Panc1 (cell line): ENCODE measurements at regions not wholly inside any gene's neighbourhood (a gene's known extent, or its start where the extent isn't known, plus 50 kb on each side); places are given as distances from the start of the nearest gene placed in this dataset.

Source experiments
- ATAC-seq: fragments of 200-7000 bp; cut with Tn5 transposase; 2 replicates; pipeline ENCODE4 v1.9.1; 2020; ENCODE audit warnings: mild to moderate bottlenecking, moderate library complexity
- BruUV-seq: library from RNA; stranded (reverse); fragments of 400-500 nt; replicated peaks from 2 replicates; lab custom pipeline; 2021; lab: Mats Ljungman, UMichigan
- CTCF ChIA-PET: fragments of 300-600 bp; sonication (Branson Sonifier 250); formaldehyde crosslinking; loops from one replicate; lab custom pipeline; 2022; ENCODE audit warnings: antibody characterized with exemption; lab: Charles Lee
- POLR2A ChIA-PET: fragments of 300-600 bp; sonication (Branson Sonifier 250); formaldehyde crosslinking; loops from one replicate; lab custom pipeline; 2022; ENCODE audit warnings: antibody characterized with exemption; lab: Charles Lee
- DNase-seq: peaks from one replicate; pipeline ENCODE4 v3.0.0-alpha.2; 2010; ENCODE audit warnings: low read depth, low spot score
- H3K27ac ChIP-seq: 2 replicates; pipeline ENCODE4 v1.5.1; 2011; ENCODE audit warnings: mild to moderate bottlenecking, low read length, inconsistent platforms
- H3K27me3 ChIP-seq: fragments of 200-500 bp; sonication (Bioruptor generic); 2 replicates; pipeline ENCODE4 v1.6.0; 2014; ENCODE audit warnings: low read length, inconsistent platforms; ENCODE audit not compliant: control insufficient read depth, insufficient read depth
- H3K36me3 ChIP-seq: fragments of 200-500 bp; sonication (Bioruptor generic); 2 replicates; pipeline ENCODE4 v1.5.1; 2014; ENCODE audit warnings: inconsistent platforms, mild to moderate bottlenecking, low read length, moderate library complexity; ENCODE audit not compliant: control insufficient read depth, insufficient read depth
- H3K4me1 ChIP-seq: 2 replicates; pipeline ENCODE4 v1.5.1; 2011; ENCODE audit warnings: inconsistent platforms, mild to moderate bottlenecking, low read length, moderate library complexity; ENCODE audit not compliant: control insufficient read depth, insufficient read depth
- H3K4me3 ChIP-seq, 2 experiments: 2 replicates each; pipeline ENCODE4 v1.5.1; 2011 to 2012; ENCODE audit warnings: low read depth in 2 of 2, low read length in 2 of 2, mild to moderate bottlenecking in 2 of 2, inconsistent platforms in 1 of 2, moderate library complexity in 1 of 2
- H3K9me3 ChIP-seq: fragments of 200-500 bp; sonication (Bioruptor generic); 2 replicates; pipeline ENCODE4 v1.5.1; 2014; ENCODE audit warnings: low read depth, mild to moderate bottlenecking, inconsistent platforms, low read length, moderate library complexity; ENCODE audit not compliant: control insufficient read depth, insufficient read depth
- POLR2AphosphoS5 ChIP-seq: IDR thresholded peaks from 2 replicates; pipeline ENCODE4 v1.6.1; 2012; ENCODE audit warnings: mild to moderate bottlenecking, low read depth, low read length, moderate library complexity
- REST ChIP-seq, 2 experiments: IDR thresholded peaks; 2 replicates each; pipeline ENCODE4 v1.6.1; 2011 to 2012; ENCODE audit warnings: low read depth in 2 of 2, control low read depth in 1 of 2, low read length in 1 of 2, mild to moderate bottlenecking in 1 of 2, moderate library complexity in 1 of 2; ENCODE audit not compliant: insufficient read depth in 1 of 2
- SIN3A ChIP-seq: IDR thresholded peaks from 2 replicates; pipeline ENCODE4 v1.6.1; 2012; ENCODE audit warnings: low read depth, mild to moderate bottlenecking, low read length, moderate library complexity, borderline replicate concordance; ENCODE audit not compliant: insufficient read depth
- TCF7L2 ChIP-seq: IDR thresholded peaks from 2 replicates; pipeline ENCODE4 v1.6.1; 2011; ENCODE audit warnings: mild to moderate bottlenecking, low read depth, low read length, inconsistent platforms
- in situ Hi-C: cut with HindIII; loops from 2 replicates; pipeline ENCODE4 v1.10.0; 2016; ENCODE audit warnings: low sequenced_read_pairs, low pct_unique_long_range_greater_than_20kb
- intact Hi-C: fragments of 100-400 bp; cut with micrococcal nuclease; formaldehyde crosslinking; loops from one replicate; pipeline ENCODE4 v1.10.0; 2022; ENCODE audit not compliant: unreplicated experiment
- TF ChIP-seq, protein P1 (sequence below): fragments of 450-650 bp; IDR thresholded peaks from 2 replicates; pipeline ENCODE4 v1.5.1; 2017; ENCODE audit warnings: mild to moderate bottlenecking

DNA sequence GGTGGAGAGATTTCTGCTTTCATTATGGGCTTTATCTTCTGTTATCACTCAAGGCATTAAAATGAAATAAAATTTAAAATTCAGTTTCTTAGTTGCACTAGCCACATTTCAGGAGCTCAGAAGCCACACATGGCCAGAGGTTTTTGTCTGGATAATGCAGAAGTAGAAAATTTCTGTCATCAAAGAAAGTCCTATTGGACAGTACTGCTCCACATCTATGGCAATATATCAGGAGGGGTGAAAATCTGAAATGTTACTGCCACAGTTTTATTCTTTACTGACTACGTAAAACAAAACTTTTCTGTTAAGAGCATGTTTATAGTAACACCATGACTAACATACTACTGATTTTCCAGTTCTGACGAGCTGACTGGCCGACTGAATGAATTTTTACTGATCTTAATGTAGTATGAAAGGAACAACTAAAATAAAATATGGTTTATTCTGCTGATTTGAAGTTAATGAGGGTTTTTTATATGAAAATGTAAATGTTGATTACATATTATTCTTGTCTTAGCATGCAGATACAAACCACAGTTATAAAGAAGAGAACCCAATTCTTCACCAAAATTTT, 264.0 kb upstream of the HAND2 start:
- DNase-seq (no peak), ATAC-seq (no peak)
- Histone ChIP-seq H3K9me3 (no peaks in the 10 kb centered on the region), H3K4me1 (no peaks in the 10 kb centered on the region), H3K36me3 (no peaks in the 10 kb centered on the region), H3K27me3 (no peaks in the 10 kb centered on the region), H3K4me3 (no peak overlapping the region), H3K27ac (no peak overlapping the region)
- in situ Hi-C loops = no loop called here
- ChIA-PET CTCF (no interaction called here), POLR2A (no interaction called here)
- no peak for TF ChIP-seq TCF7L2
- intact Hi-C loops = no loop called here
- no TSS peak for BruUV-seq

DNA sequence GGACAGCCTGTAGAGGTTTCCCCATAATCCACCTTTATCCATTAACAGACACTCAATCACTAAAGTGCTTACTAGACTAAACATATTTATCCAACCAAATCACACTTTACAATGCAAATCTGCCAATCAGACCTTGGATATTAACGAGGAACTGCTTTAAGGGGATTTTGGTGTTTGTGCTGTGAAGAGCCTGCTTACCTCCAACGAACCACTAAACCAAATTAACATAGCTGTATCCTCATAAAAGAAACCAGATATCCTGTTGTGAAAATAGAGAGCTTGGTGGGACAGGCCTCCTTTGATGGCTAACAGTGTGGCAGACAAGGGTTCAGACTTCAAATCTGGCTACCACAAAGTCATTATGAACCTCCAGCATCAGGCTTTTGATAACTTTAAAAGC, 252.6 kb upstream of the HAND2 start:
- no TSS peak for BruUV-seq
- ATAC-seq (no peak), DNase-seq (no peak)
- POLR2A ChIA-PET = no interaction called here
- Histone ChIP-seq H3K4me1 (no peaks in the 10 kb centered on the region), H3K27ac (no peak overlapping the region), H3K4me3 (no peak overlapping the region), H3K27me3 (no peaks in the 10 kb centered on the region), H3K9me3 (no peaks in the 10 kb centered on the region), H3K36me3 (no peaks in the 10 kb centered on the region)
- TF ChIP-seq SIN3A = no peak
- no peak for TF ChIP-seq TCF7L2
- TF ChIP-seq POLR2AphosphoS5 = no peak
- TF ChIP-seq, protein P1, sequence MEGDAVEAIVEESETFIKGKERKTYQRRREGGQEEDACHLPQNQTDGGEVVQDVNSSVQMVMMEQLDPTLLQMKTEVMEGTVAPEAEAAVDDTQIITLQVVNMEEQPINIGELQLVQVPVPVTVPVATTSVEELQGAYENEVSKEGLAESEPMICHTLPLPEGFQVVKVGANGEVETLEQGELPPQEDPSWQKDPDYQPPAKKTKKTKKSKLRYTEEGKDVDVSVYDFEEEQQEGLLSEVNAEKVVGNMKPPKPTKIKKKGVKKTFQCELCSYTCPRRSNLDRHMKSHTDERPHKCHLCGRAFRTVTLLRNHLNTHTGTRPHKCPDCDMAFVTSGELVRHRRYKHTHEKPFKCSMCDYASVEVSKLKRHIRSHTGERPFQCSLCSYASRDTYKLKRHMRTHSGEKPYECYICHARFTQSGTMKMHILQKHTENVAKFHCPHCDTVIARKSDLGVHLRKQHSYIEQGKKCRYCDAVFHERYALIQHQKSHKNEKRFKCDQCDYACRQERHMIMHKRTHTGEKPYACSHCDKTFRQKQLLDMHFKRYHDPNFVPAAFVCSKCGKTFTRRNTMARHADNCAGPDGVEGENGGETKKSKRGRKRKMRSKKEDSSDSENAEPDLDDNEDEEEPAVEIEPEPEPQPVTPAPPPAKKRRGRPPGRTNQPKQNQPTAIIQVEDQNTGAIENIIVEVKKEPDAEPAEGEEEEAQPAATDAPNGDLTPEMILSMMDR = no peak
- no peak for TF ChIP-seq REST (IDR thresholded peaks at IDR 0.05; ENCODE audit: insufficient read depth in 1 of 2, low read depth in 2 of 2, low read length in 1 of 2)
- CTCF ChIA-PET = interaction anchor here (0.6 kb wide), 1 partner anchor 1285 kb away, joined by 5 read pairs; no protein-coding TSS in a partner anchor
- intact Hi-C loops = no loop called here
- in situ Hi-C loops = no loop called here

- Histone ChIP-seq H3K36me3 (no peaks in the 10 kb centered on the region), H3K4me1 (no peaks in the 10 kb centered on the region), H3K27me3 (no peaks in the 10 kb centered on the region), H3K9me3 (no peaks in the 10 kb centered on the region), H3K27ac (no peak overlapping the region), H3K4me3 (no peak overlapping the region)
- TF ChIP-seq, protein P1 = no peak
- TF ChIP-seq SIN3A (no peak), TCF7L2 (no peak), REST (IDR thresholded peaks at IDR 0.05; ENCODE audit: insufficient read depth in 1 of 2, low read depth in 2 of 2, low read length in 1 of 2) (no peak), POLR2AphosphoS5 (no peak)
- no TSS peak for BruUV-seq
- DNase-seq (no peak), ATAC-seq (no peak)
- intact Hi-C loops (no loop called here), in situ Hi-C loops (no loop called here)
- ChIA-PET CTCF (no interaction called here), POLR2A (no interaction called here)
Observed at GRCh38 chr4:173777921-173778320, 247.9 kb upstream of the HAND2 start.
